CD8-positive, alpha-beta memory T cell (primary cell): ENCODE measurements at regions not wholly inside any gene's neighbourhood (a gene's known extent, or its start where the extent isn't known, plus 50 kb on each side); places are given as distances from the start of the nearest gene placed in this dataset.

Source experiments
- CTCF ChIA-PET: fragments of 350-600 bp; sonication (Branson Sonifier 250); formaldehyde crosslinking; loops from one replicate; lab custom pipeline; 2021; ENCODE audit warnings: antibody characterized with exemption; lab: Charles Lee
- POLR2A ChIA-PET: fragments of 350-600 bp; sonication (Branson Sonifier 250); formaldehyde crosslinking; loops from one replicate; lab custom pipeline; 2021; ENCODE audit warnings: antibody characterized with exemption; lab: Charles Lee
- DNase-seq, 5 donors: peaks; one replicate each; pipeline versions ENCODE4 v3.0.0 to v3.0.0-alpha.2; 2020 to 2022; ENCODE audit warnings: mixed read lengths in 1 of 5
- H3K27ac ChIP-seq: one replicate; pipeline ENCODE4 v1.7.0; 2013; ENCODE audit warnings: low read depth, mild to moderate bottlenecking, low read length, moderate library complexity
- H3K27me3 ChIP-seq: 2 replicates; pipeline ENCODE4 v1.7.0; 2013; ENCODE audit warnings: low read length, mild to moderate bottlenecking; ENCODE audit not compliant: insufficient read depth, poor library complexity, severe bottlenecking
- H3K36me3 ChIP-seq: 2 replicates; pipeline ENCODE4 v1.7.0; 2013; ENCODE audit warnings: mild to moderate bottlenecking, low read length, moderate library complexity; ENCODE audit not compliant: insufficient read depth
- H3K4me1 ChIP-seq: 2 replicates; pipeline ENCODE4 v1.7.0; 2013; ENCODE audit warnings: mild to moderate bottlenecking, low read length, moderate library complexity; ENCODE audit not compliant: insufficient read depth
- H3K4me3 ChIP-seq: 2 replicates; pipeline ENCODE4 v1.7.0; 2013; ENCODE audit warnings: mild to moderate bottlenecking, low read length
- H3K9me3 ChIP-seq: 2 replicates; pipeline ENCODE4 v1.7.0; 2013; ENCODE audit warnings: mild to moderate bottlenecking, low read length
- H3K27ac Mint-ChIP-seq, 8 donors: one replicate each; pipeline ENCODE4 v1.8.0; 2020 to 2021; ENCODE audit warnings: mixed read lengths in 8 of 8, mild to moderate bottlenecking in 6 of 8, inconsistent platforms in 3 of 8, moderate library complexity in 3 of 8
- H3K27me3 Mint-ChIP-seq, 2 donors: one replicate each; pipeline ENCODE4 v1.8.0; 2020 to 2021; ENCODE audit warnings: mixed read lengths in 2 of 2, mild to moderate bottlenecking in 1 of 2, moderate library complexity in 1 of 2
- H3K36me3 Mint-ChIP-seq, 3 donors: one replicate each; pipeline ENCODE4 v1.8.0; 2020 to 2021; ENCODE audit warnings: mixed read lengths in 3 of 3, inconsistent platforms in 1 of 3, mild to moderate bottlenecking in 1 of 3
- H3K4me1 Mint-ChIP-seq, 3 donors: one replicate each; pipeline ENCODE4 v1.8.0; 2020 to 2021; ENCODE audit warnings: mixed read lengths in 3 of 3, inconsistent platforms in 1 of 3, mild to moderate bottlenecking in 1 of 3
- H3K4me3 Mint-ChIP-seq, 7 donors: one replicate each; pipeline ENCODE4 v1.8.0; 2020 to 2021; ENCODE audit warnings: mixed read lengths in 7 of 7, mild to moderate bottlenecking in 6 of 7, moderate library complexity in 4 of 7, inconsistent platforms in 2 of 7
- H3K9me3 Mint-ChIP-seq, 5 donors: one replicate each; pipeline ENCODE4 v1.8.0; 2020 to 2022; ENCODE audit warnings: mixed read lengths in 5 of 5, mild to moderate bottlenecking in 3 of 5, moderate library complexity in 2 of 5, inconsistent platforms in 1 of 5

GRCh38 chr12:125263385-125263784, 198.2 kb downstream of the AACS start:
- Histone ChIP-seq H3K4me3 (no peak overlapping the region), H3K27me3 (no peaks in the 10 kb centered on the region), H3K36me3 (no peaks in the 10 kb centered on the region), H3K27ac (no peak overlapping the region), H3K4me1 (no peaks in the 10 kb centered on the region), H3K9me3 (no peaks in the 10 kb centered on the region)
- H3K27ac Mint-ChIP-seq, result no peak overlapping the region
- no peak for DNase-seq
- H3K27me3 Mint-ChIP-seq, result peaks cover 1 to 11% of the 10 kb centered on the region in 2 donors
- H3K4me3 Mint-ChIP-seq, result no peak overlapping the region
- peaks cover 0 to 2% (median 0%) of the 10 kb centered on the region in 5 donors for H3K9me3 Mint-ChIP-seq
- ChIA-PET POLR2A (no interaction called here), CTCF (no interaction called here)
- no peaks in the 10 kb centered on the region for H3K36me3 Mint-ChIP-seq
- H3K4me1 Mint-ChIP-seq, result no peaks in the 10 kb centered on the region

GRCh38 chr12:125267114-125267513, 201.9 kb downstream of the AACS start:
- H3K27me3 Mint-ChIP-seq, result peaks cover 1 to 6% of the 10 kb centered on the region in 2 donors
- H3K27ac ChIP-seq, result no peak overlapping the region

GRCh38 chr12:125269276-125269675, 204.0 kb downstream of the AACS start:
- H3K9me3 Mint-ChIP-seq, result peaks cover 0 to 1% (median 0%) of the 10 kb centered on the region in 5 donors
- no peaks in the 10 kb centered on the region for H3K36me3 Mint-ChIP-seq
- no peak overlapping the region for H3K27ac Mint-ChIP-seq
- H3K4me1 Mint-ChIP-seq, result no peaks in the 10 kb centered on the region
- no peaks in the 10 kb centered on the region for H3K36me3 ChIP-seq
- H3K9me3 ChIP-seq, result no peaks in the 10 kb centered on the region
- H3K4me1 ChIP-seq, result no peaks in the 10 kb centered on the region
- ChIA-PET CTCF (no interaction called here), POLR2A (no interaction called here)
- DNase-seq, result no peak
- no peaks in the 10 kb centered on the region for H3K27me3 ChIP-seq
- H3K27me3 Mint-ChIP-seq, result peaks cover 0 to 7% of the 10 kb centered on the region in 2 donors
- H3K27ac ChIP-seq, result no peak overlapping the region
- no peak overlapping the region for H3K4me3 Mint-ChIP-seq
- H3K4me3 ChIP-seq, result no peak overlapping the region

More at GRCh38 chr12:125267114-125267513, 201.9 kb downstream of the AACS start:
- H3K4me1 ChIP-seq, result no peaks in the 10 kb centered on the region
- POLR2A ChIA-PET, result no interaction called here
- H3K36me3 ChIP-seq, result no peaks in the 10 kb centered on the region
- H3K4me3 ChIP-seq, result no peak overlapping the region
- Mint-ChIP-seq H3K4me1 (no peaks in the 10 kb centered on the region), H3K27ac (no peak overlapping the region), H3K9me3 (peaks cover 0 to 2% (median 0%) of the 10 kb centered on the region in 5 donors), H3K4me3 (no peak overlapping the region), H3K36me3 (no peaks in the 10 kb centered on the region)
- H3K27me3 ChIP-seq, result no peaks in the 10 kb centered on the region
- CTCF ChIA-PET, result no interaction called here
- no peak for DNase-seq
- no peaks in the 10 kb centered on the region for H3K9me3 ChIP-seq

- Histone ChIP-seq H3K27me3 (no peaks in the 10 kb centered on the region), H3K4me3 (no peak overlapping the region), H3K9me3 (no peaks in the 10 kb centered on the region), H3K36me3 (no peaks in the 10 kb centered on the region), H3K4me1 (no peaks in the 10 kb centered on the region), H3K27ac (no peak overlapping the region)
- Mint-ChIP-seq H3K9me3 (peaks cover 0 to 1% (median 0%) of the 10 kb centered on the region in 5 donors), H3K27ac (no peak overlapping the region), H3K4me3 (no peak overlapping the region), H3K36me3 (no peaks in the 10 kb centered on the region), H3K27me3 (peaks cover 0 to 13% of the 10 kb centered on the region in 2 donors), H3K4me1 (no peaks in the 10 kb centered on the region)
- no peak for DNase-seq
- ChIA-PET CTCF (no interaction called here), POLR2A (no interaction called here)
These were observed 206.7 kb downstream of the AACS start for GRCh38 chr12:125271892-125272291.

GRCh38 chr12:125272383-125272933, 207.2 kb downstream of the AACS start:
- Histone ChIP-seq H3K9me3 (no peaks in the 10 kb centered on the region), H3K4me3 (no peak overlapping the region), H3K27me3 (no peaks in the 10 kb centered on the region), H3K27ac (no peak overlapping the region), H3K4me1 (no peaks in the 10 kb centered on the region), H3K36me3 (no peaks in the 10 kb centered on the region)
- ChIA-PET POLR2A (no interaction called here), CTCF (no interaction called here)
- Mint-ChIP-seq H3K4me3 (no peak overlapping the region), H3K9me3 (peaks cover 0 to 1% (median 0%) of the 10 kb centered on the region in 5 donors), H3K4me1 (no peaks in the 10 kb centered on the region), H3K27ac (no peak overlapping the region), H3K36me3 (no peaks in the 10 kb centered on the region), H3K27me3 (peaks cover 0 to 15% of the 10 kb centered on the region in 2 donors)
- no peak for DNase-seq

- no peaks in the 10 kb centered on the region for H3K36me3 Mint-ChIP-seq
- no peak overlapping the region for H3K4me3 Mint-ChIP-seq
- ChIA-PET CTCF (interaction anchor here (1.3 kb wide), 1 partner anchor 12 kb away, joined by 3 read pairs; no protein-coding TSS in a partner anchor), POLR2A (no interaction called here)
- DNase-seq, result no peak
- peaks cover 0 to 5% (median 0%) of the 10 kb centered on the region in 5 donors for H3K9me3 Mint-ChIP-seq
- Histone ChIP-seq H3K27ac (no peak overlapping the region), H3K4me1 (no peaks in the 10 kb centered on the region), H3K4me3 (no peak overlapping the region), H3K9me3 (no peaks in the 10 kb centered on the region), H3K27me3 (no peaks in the 10 kb centered on the region), H3K36me3 (no peaks in the 10 kb centered on the region)
- H3K4me1 Mint-ChIP-seq, result peaks cover 0 to 3% (median 0%) of the 10 kb centered on the region in 3 donors
- no peak overlapping the region for H3K27ac Mint-ChIP-seq
- peaks cover 5 to 29% of the 10 kb centered on the region in 2 donors for H3K27me3 Mint-ChIP-seq
These were observed 211.3 kb downstream of the AACS start for GRCh38 chr12:125276567-125276966.

GRCh38 chr12:125280482-125281377, 215.5 kb downstream of the AACS start:
- ChIA-PET POLR2A (no interaction called here), CTCF (no interaction called here)
- Mint-ChIP-seq H3K9me3 (peaks cover 0 to 3% (median 0%) of the 10 kb centered on the region in 5 donors), H3K36me3 (no peaks in the 10 kb centered on the region), H3K4me3 (peak overlapping the region in 1 of 7 donors; percentile 9), H3K27me3 (peaks cover 9 to 23% of the 10 kb centered on the region in 2 donors), H3K4me1 (peaks cover 0 to 3% (median 0%) of the 10 kb centered on the region in 3 donors), H3K27ac (no peak overlapping the region)
- H3K27me3 ChIP-seq, result no peaks in the 10 kb centered on the region
- H3K36me3 ChIP-seq, result no peaks in the 10 kb centered on the region
- no peak for DNase-seq
- no peaks in the 10 kb centered on the region for H3K4me1 ChIP-seq
- H3K27ac ChIP-seq, result no peak overlapping the region
- no peaks in the 10 kb centered on the region for H3K9me3 ChIP-seq
- no peak overlapping the region for H3K4me3 ChIP-seq

GRCh38 chr12:125282921-125283320, 217.7 kb downstream of the AACS start:
- Histone ChIP-seq H3K27me3 (no peaks in the 10 kb centered on the region), H3K27ac (no peak overlapping the region), H3K9me3 (no peaks in the 10 kb centered on the region), H3K4me3 (no peak overlapping the region), H3K36me3 (no peaks in the 10 kb centered on the region), H3K4me1 (no peaks in the 10 kb centered on the region)
- DNase-seq, result no peak
- no peaks in the 10 kb centered on the region for H3K36me3 Mint-ChIP-seq
- peaks cover 11 to 19% of the 10 kb centered on the region in 2 donors for H3K27me3 Mint-ChIP-seq
- peaks cover 0 to 3% (median 0%) of the 10 kb centered on the region in 3 donors for H3K4me1 Mint-ChIP-seq
- no peak overlapping the region for H3K4me3 Mint-ChIP-seq
- POLR2A ChIA-PET, result no interaction called here
- H3K9me3 Mint-ChIP-seq, result peaks cover 0 to 3% (median 0%) of the 10 kb centered on the region in 5 donors
- no peak overlapping the region for H3K27ac Mint-ChIP-seq
- CTCF ChIA-PET, result no interaction called here
